ENCODE measurements at regions not wholly inside any gene's neighbourhood (a gene's known extent, or its start where the extent isn't known, plus 50 kb on each side); places are given as distances from the start of the nearest gene placed in this dataset.
"Not testable (repeated sequence)": the region's sequence is repeated elsewhere in the genome, so short reads cannot be mapped to it uniquely, and the experiment has no call there.

DNA sequence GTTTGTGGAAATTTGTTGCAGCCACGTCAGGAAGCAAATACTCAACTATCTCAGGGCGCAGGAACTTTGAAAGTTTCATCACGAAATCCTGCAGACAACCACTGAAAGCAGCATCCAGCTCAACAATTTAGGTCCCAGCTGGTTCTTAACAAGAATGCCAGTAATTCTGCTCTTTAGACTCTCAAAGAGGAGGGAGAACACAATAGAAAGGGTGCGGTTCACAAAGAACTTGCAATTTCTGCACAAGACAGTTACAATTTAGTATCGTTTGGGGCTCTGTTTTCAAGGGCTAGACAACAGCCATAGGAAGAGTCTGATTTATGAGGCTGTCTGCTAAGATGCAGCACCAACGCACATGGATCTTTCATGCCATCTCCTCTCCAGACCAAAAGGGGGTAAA, 223.1 kb downstream of the FGFR2 start:
- no peak overlapping the region for H3K4me3 ChIP-seq (ENCODE audit: low read length)
- H3K9ac ChIP-seq (ENCODE audit: low read length) = no peak overlapping the region
- H3K27ac ChIP-seq (ENCODE audit: low read depth, low read length) = no peak overlapping the region
- H3K36me3 ChIP-seq (ENCODE audit: control insufficient read depth, insufficient read depth, low read length) = no peaks in the 10 kb centered on the region
- H3K4me1 ChIP-seq (ENCODE audit: control insufficient read depth, insufficient read depth, low read length) = no peaks in the 10 kb centered on the region
- no peaks in the 10 kb centered on the region for H3K27me3 ChIP-seq (ENCODE audit: control insufficient read depth, insufficient read depth, low read length)

DNA sequence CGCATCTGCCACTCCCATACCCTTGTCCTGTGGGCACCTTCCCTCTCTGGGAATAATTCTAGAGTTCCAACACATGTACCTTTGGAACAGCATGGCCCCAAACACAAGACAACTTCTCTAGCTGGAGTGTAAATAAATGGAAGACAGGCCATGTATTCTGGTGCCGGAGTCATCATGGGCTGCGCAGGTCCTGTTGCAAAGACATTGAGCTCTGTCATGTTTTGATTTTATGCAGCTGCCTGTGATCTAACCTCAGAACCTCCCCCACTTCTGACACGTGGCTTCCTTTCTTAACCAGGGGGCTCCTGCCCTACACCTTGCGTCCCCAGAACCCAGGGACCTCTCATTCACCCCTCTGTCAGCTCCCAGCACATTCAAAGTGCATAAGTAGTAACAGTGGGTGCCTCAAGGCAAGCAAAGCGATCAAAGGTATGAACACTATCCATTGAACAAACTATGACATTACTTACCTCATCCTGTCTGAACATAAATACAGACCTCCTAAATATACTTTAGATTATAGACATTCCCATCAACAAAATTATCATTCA, 219.9 kb downstream of the FGFR2 start:
- no peak overlapping the region for H3K27ac ChIP-seq (ENCODE audit: low read depth, low read length)
- no peaks in the 10 kb centered on the region for H3K27me3 ChIP-seq (ENCODE audit: control insufficient read depth, insufficient read depth, low read length)
- H3K9ac ChIP-seq (ENCODE audit: low read length) = no peak overlapping the region
- no peaks in the 10 kb centered on the region for H3K4me1 ChIP-seq (ENCODE audit: control insufficient read depth, insufficient read depth, low read length)
- H3K36me3 ChIP-seq (ENCODE audit: control insufficient read depth, insufficient read depth, low read length) = no peaks in the 10 kb centered on the region
- no peak overlapping the region for H3K4me3 ChIP-seq (ENCODE audit: low read length)

DNA sequence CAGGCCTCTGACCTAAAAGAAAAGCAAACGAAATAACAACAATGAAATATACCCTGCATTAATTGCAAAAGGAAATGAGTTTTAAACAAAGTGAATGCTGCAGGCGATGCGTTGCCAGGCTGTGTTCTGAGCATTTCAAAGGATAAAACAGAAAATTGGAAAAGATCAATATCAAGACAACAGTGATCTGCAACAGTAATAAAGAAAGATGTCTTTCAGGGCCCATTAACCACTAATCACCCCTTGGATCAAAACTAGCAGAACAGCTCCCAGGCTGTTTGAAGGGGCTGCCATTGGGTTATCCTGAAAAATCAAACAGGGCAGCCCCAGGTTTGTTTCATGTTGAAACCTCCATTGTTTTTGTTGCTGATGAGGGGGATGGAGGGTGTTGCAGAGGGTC, 219.2 kb downstream of the FGFR2 start:
- no peak overlapping the region for H3K27ac ChIP-seq (ENCODE audit: low read depth, low read length)
- no peaks in the 10 kb centered on the region for H3K27me3 ChIP-seq (ENCODE audit: control insufficient read depth, insufficient read depth, low read length)
- H3K4me3 ChIP-seq (ENCODE audit: low read length) = no peak overlapping the region
- H3K4me1 ChIP-seq (ENCODE audit: control insufficient read depth, insufficient read depth, low read length) = no peaks in the 10 kb centered on the region
- no peaks in the 10 kb centered on the region for H3K36me3 ChIP-seq (ENCODE audit: control insufficient read depth, insufficient read depth, low read length)
- no peak overlapping the region for H3K9ac ChIP-seq (ENCODE audit: low read length)

DNA sequence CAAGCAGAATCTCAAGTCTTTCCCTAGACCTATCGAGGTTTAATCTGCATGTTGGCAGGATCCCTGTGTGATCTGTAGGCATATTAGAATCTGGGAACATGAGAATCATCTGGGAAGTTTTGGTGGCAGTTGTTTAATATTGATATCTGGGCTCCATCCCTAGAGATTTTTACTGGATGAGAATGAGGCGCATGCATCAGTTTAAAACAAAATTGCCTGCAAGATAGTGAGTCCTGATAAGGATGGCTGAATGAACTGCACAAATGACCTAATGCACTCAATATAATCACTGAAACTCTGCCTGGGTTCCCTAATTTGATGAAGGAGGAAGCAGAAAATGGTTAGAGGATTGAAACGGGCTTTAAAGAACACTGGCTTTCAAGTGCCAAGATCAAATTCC, 218.0 kb downstream of the FGFR2 start:
- no peak overlapping the region for H3K9ac ChIP-seq (ENCODE audit: low read length)
- no peaks in the 10 kb centered on the region for H3K27me3 ChIP-seq (ENCODE audit: control insufficient read depth, insufficient read depth, low read length)
- H3K4me3 ChIP-seq (ENCODE audit: low read length) = no peak overlapping the region
- no peak overlapping the region for H3K27ac ChIP-seq (ENCODE audit: low read depth, low read length)
- no peaks in the 10 kb centered on the region for H3K4me1 ChIP-seq (ENCODE audit: control insufficient read depth, insufficient read depth, low read length)
- no peaks in the 10 kb centered on the region for H3K36me3 ChIP-seq (ENCODE audit: control insufficient read depth, insufficient read depth, low read length)

DNA sequence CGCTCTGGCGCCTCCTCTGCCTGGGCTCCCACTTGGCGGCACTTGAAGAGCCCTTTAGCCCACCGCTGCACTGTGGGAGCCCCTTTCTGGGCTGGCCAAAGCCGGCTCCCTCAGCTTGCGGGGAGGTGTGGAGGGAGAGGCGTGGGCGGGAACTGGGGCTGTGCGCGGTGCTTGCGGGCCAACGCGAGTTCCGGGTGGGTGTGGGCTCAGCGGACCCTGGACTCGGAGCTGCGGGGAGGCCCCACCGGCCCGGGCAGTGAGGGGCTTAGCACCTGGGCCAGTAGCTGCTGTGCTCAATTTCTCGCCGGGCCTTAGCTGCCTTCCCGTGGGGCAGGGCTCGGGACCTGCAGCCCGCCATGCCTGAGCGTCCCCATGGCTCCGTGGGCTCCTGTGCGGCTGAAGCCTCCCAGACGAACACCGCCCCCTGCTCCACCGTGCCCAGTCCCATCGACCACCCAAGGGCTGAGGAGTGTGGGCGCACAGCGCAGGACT, 216.2 kb downstream of the FGFR2 start:
- H3K36me3 ChIP-seq (ENCODE audit: control insufficient read depth, insufficient read depth, low read length); H3K27me3 ChIP-seq (ENCODE audit: control insufficient read depth, insufficient read depth, low read length); H3K4me1 ChIP-seq (ENCODE audit: control insufficient read depth, insufficient read depth, low read length); H3K27ac ChIP-seq (ENCODE audit: low read depth, low read length); H3K9ac ChIP-seq (ENCODE audit: low read length); H3K4me3 ChIP-seq (ENCODE audit: low read length): not testable (repeated sequence)

DNA sequence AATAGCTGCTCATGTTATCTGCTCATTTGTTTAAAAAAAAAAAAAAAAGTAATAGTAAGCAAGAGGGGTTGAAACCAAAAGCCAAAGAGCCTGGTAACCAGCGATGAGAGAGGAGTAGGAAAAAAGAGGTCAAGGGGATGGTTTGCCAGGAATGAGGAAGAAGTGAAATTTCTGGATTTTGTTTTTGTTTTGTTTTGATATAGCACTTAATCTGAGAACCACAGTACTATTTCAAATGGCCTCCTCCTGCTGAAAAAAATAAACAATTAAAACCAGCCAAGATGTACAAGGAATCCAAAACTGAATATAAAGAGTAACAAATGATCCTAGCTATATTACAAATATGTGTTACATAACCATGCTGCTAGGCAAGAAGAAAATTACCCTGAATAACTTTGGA, 213.1 kb downstream of the FGFR2 start:
- no peaks in the 10 kb centered on the region for H3K27me3 ChIP-seq (ENCODE audit: control insufficient read depth, insufficient read depth, low read length)
- no peak overlapping the region for H3K4me3 ChIP-seq (ENCODE audit: low read length)

DNA sequence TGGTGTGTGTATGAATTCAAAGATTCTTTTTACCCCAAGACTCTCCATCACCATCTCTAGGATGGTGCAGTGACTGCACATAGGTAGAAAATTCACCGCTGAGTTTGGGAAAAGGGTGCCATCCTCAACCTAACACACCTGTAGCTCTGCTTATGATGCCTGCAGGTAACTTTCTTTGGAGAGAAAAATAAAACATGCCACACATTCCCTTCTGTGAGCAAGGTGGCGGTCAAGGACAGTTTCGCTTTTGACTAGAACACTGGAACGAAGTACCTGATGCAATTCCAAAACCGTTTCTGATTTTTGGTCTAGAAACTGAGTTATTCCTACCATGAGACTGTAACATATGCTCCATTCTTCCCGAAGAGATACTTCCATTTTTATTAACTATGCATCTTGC, 205.6 kb downstream of the FGFR2 start:
- H3K27ac ChIP-seq (ENCODE audit: low read depth, low read length) = no peak overlapping the region
- H3K36me3 ChIP-seq (ENCODE audit: control insufficient read depth, insufficient read depth, low read length) = no peaks in the 10 kb centered on the region
- no peak overlapping the region for H3K4me3 ChIP-seq (ENCODE audit: low read length)
- H3K9ac ChIP-seq (ENCODE audit: low read length) = no peak overlapping the region
- no peaks in the 10 kb centered on the region for H3K27me3 ChIP-seq (ENCODE audit: control insufficient read depth, insufficient read depth, low read length)
- no peaks in the 10 kb centered on the region for H3K4me1 ChIP-seq (ENCODE audit: control insufficient read depth, insufficient read depth, low read length)

More for the DNA sequence above, 213.1 kb downstream of the FGFR2 start:
- Histone ChIP-seq H3K27ac (ENCODE audit: low read depth, low read length) (no peak overlapping the region), H3K4me1 (ENCODE audit: control insufficient read depth, insufficient read depth, low read length) (no peaks in the 10 kb centered on the region), H3K36me3 (ENCODE audit: control insufficient read depth, insufficient read depth, low read length) (no peaks in the 10 kb centered on the region), H3K9ac (ENCODE audit: low read length) (no peak overlapping the region)

DNA sequence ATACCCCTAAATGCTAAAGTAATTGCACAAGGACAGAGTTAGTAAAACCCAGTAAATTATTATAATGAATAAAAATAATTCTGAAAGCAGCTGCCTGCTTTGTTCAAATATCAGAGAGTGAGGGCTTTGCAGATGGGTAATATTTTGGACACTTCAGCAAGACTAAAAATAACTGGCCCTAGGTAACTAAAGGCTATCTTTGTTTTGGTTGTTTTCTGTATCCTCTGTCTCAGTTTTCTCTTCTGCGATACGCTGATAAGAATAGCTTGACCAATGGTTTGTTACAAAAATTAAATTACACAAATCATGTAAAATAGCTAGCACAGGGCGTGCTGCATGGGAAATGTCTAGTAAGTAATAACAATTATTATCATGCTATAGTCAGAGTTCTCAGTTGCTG, 204.7 kb downstream of the FGFR2 start:
- Histone ChIP-seq H3K4me3 (ENCODE audit: low read length) (no peak overlapping the region), H3K27me3 (ENCODE audit: control insufficient read depth, insufficient read depth, low read length) (no peaks in the 10 kb centered on the region), H3K27ac (ENCODE audit: low read depth, low read length) (no peak overlapping the region), H3K4me1 (ENCODE audit: control insufficient read depth, insufficient read depth, low read length) (no peaks in the 10 kb centered on the region), H3K9ac (ENCODE audit: low read length) (no peak overlapping the region), H3K36me3 (ENCODE audit: control insufficient read depth, insufficient read depth, low read length) (no peaks in the 10 kb centered on the region)

DNA sequence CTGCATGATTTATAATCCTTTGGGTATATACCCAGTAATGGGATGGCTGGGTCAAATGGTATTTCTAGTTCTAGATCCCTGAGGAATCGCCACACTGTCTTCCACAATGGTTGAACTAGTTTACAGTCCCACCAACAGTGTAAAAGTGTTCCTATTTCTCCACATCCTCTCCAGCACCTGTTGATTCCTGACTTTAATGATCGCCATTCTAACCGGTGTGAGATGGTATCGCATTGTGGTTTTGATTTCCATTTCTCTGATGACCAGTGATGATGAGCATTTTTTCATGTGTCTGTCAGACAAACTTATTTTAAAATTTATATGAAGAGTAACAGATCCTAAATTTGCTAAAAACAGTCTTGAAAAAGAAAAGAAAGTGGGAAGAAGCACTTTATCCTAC, 197.7 kb downstream of the FGFR2 start:
- H3K4me1 ChIP-seq (ENCODE audit: control insufficient read depth, insufficient read depth, low read length); H3K27me3 ChIP-seq (ENCODE audit: control insufficient read depth, insufficient read depth, low read length); H3K27ac ChIP-seq (ENCODE audit: low read depth, low read length); H3K36me3 ChIP-seq (ENCODE audit: control insufficient read depth, insufficient read depth, low read length); H3K9ac ChIP-seq (ENCODE audit: low read length); H3K4me3 ChIP-seq (ENCODE audit: low read length): not testable (repeated sequence)

DNA sequence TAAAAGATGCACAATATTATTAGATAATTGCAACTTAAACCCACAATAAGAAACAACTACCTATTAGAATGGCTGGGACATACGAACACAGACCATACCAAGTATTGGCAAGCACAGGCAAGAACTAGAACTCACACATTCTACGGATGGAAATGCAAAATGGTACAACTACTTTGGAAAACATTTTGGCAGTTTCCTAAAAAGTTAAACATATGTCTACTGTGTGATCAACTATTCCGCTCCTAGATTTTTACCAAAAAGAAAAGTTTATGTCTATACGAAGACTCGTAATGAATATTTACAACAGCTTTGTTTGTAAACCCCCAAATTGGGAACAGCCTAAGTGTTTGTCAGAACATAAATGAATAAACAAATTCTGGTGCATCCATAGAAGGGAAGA, 194.7 kb downstream of the FGFR2 start:
- no peak overlapping the region for H3K4me3 ChIP-seq (ENCODE audit: low read length)
- no peaks in the 10 kb centered on the region for H3K4me1 ChIP-seq (ENCODE audit: control insufficient read depth, insufficient read depth, low read length)
- no peaks in the 10 kb centered on the region for H3K36me3 ChIP-seq (ENCODE audit: control insufficient read depth, insufficient read depth, low read length)
- no peak overlapping the region for H3K9ac ChIP-seq (ENCODE audit: low read length)
- no peaks in the 10 kb centered on the region for H3K27me3 ChIP-seq (ENCODE audit: control insufficient read depth, insufficient read depth, low read length)
- no peak overlapping the region for H3K27ac ChIP-seq (ENCODE audit: low read depth, low read length)

DNA sequence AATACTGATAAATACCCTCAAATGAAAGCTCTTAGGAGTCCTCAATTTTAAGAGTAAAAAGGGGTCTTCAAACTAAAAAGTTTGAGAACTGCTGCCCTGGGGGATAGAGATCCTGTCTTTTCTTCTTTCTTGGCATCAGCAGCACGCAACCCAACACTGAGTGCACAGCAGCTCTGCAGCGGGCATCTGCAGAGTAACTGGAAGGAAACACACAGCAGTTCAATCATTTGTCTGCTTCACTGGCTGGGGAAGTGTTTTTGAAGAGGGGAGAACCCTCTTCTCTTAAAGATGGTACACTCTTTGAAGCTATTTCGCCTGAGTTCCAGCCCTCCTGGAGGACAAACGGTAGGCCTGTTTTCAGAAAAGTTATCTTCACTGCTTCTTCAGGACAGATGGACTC, 193.6 kb downstream of the FGFR2 start:
- Histone ChIP-seq H3K27ac (ENCODE audit: low read depth, low read length) (no peak overlapping the region), H3K9ac (ENCODE audit: low read length) (no peak overlapping the region), H3K4me1 (ENCODE audit: control insufficient read depth, insufficient read depth, low read length) (no peaks in the 10 kb centered on the region), H3K36me3 (ENCODE audit: control insufficient read depth, insufficient read depth, low read length) (no peaks in the 10 kb centered on the region), H3K4me3 (ENCODE audit: low read length) (no peak overlapping the region), H3K27me3 (ENCODE audit: control insufficient read depth, insufficient read depth, low read length) (no peaks in the 10 kb centered on the region)

DNA sequence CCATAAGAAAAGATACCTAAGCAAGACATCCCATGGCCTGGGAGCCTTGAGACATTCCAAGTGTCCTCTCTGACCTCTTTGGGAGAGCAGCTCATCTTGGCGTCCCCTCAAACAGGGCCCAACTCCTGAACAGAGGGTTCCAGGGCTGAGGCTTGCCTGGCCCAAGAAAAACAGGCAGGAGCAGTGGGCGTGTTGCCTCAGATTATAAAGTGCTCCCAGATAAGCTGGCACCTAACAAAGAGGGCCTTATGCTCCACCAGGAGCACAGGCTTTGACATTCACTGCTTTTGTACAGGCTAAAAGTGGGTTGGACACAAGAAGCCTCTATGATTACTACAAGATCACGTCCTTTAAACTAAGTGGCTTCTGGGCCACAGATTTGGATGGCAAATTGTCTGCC, 193.1 kb downstream of the FGFR2 start:
- Histone ChIP-seq H3K27ac (ENCODE audit: low read depth, low read length) (no peak overlapping the region), H3K4me1 (ENCODE audit: control insufficient read depth, insufficient read depth, low read length) (no peaks in the 10 kb centered on the region), H3K4me3 (ENCODE audit: low read length) (no peak overlapping the region), H3K9ac (ENCODE audit: low read length) (no peak overlapping the region), H3K27me3 (ENCODE audit: control insufficient read depth, insufficient read depth, low read length) (no peaks in the 10 kb centered on the region), H3K36me3 (ENCODE audit: control insufficient read depth, insufficient read depth, low read length) (no peaks in the 10 kb centered on the region)

DNA sequence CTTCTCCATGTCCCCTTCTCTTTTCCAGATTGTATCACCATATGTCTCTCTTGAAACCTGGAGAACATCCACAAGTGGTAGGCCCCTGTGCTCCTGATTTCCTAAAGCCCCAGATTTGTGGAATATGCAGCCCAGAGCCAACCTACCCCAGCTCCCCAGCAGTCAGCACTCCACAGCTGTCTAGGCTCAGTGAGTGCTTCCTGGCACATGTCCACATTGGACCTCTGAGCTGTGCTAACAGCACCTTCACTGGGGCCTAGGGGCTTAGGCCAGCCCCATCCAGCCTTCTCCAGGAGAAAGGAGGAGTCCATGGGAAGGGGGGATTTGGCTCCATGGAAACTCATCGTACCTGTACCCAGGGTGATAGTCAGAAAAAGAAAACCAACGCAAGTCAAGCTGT, 192.7 kb downstream of the FGFR2 start:
- Histone ChIP-seq H3K4me3 (ENCODE audit: low read length) (no peak overlapping the region), H3K36me3 (ENCODE audit: control insufficient read depth, insufficient read depth, low read length) (no peaks in the 10 kb centered on the region), H3K9ac (ENCODE audit: low read length) (no peak overlapping the region), H3K27ac (ENCODE audit: low read depth, low read length) (no peak overlapping the region), H3K27me3 (ENCODE audit: control insufficient read depth, insufficient read depth, low read length) (no peaks in the 10 kb centered on the region), H3K4me1 (ENCODE audit: control insufficient read depth, insufficient read depth, low read length) (no peaks in the 10 kb centered on the region)

Measured in rectal smooth muscle tissue (tissue), 1 donor.